GM12878 (cell line): ENCODE measurements at regions not wholly inside any gene's neighbourhood (a gene's known extent, or its start where the extent isn't known, plus 50 kb on each side); places are given as distances from the start of the nearest gene placed in this dataset.

Source experiments
- ATAC-seq: fragments of 200-7000 bp; cut with Tn5 transposase; 3 replicates; pipeline ENCODE4 v1.9.1; 2020; ENCODE audit warnings: mild to moderate bottlenecking, moderate library complexity
- BruUV-seq: library from RNA; stranded (reverse); fragments of 400-500 nt; replicated peaks from 2 replicates; lab custom pipeline; 2021; lab: Mats Ljungman, UMichigan
- CTCF ChIA-PET: fragments of 300-600 bp; sonication (Branson Sonifier 250); formaldehyde crosslinking; extraction: SDS; loops from one replicate; lab custom pipeline; 2021; ENCODE audit warnings: inconsistent platforms; lab: Yijun Ruan, JAX
- POLR2A ChIA-PET: fragments of 350-600 bp; formaldehyde crosslinking; extraction: SDS; loops from one replicate; lab custom pipeline; 2021; ENCODE audit warnings: inconsistent platforms; lab: Charles Lee
- RAD21 ChIA-PET: fragments of 300-600 bp; sonication (Branson Sonifier 250); formaldehyde crosslinking; loops from one replicate; lab custom pipeline; 2023; ENCODE audit warnings: antibody characterized with exemption; ENCODE audit not compliant: unreplicated experiment; lab: Charles Lee
- SMC1A ChIA-PET: fragments of 300-600 bp; sonication (Branson Sonifier 250); formaldehyde crosslinking; loops from one replicate; lab custom pipeline; 2023; ENCODE audit not compliant: unreplicated experiment, uncharacterized antibody; lab: Charles Lee
- DNase-seq: peaks from one replicate; pipeline ENCODE4 v3.0.0-alpha.2; 2011; ENCODE audit warnings: low read depth, low spot score
- FAIRE-seq: peaks from 3 replicates; lab custom pipeline; 2011; peaks lifted over from hg19 to GRCh38; lab: Jason Lieb, UNC
- H2AFZ ChIP-seq: 2 replicates; pipeline ENCODE4 v1.6.0; 2011; ENCODE audit warnings: low read depth, low read length, control low read depth; ENCODE audit not compliant: control insufficient read depth
- H3K27ac ChIP-seq: 2 replicates; pipeline ENCODE4 v1.5.1; 2011; ENCODE audit warnings: control low read depth; ENCODE audit not compliant: control insufficient read depth, insufficient read depth
- H3K27me3 ChIP-seq, 2 experiments: replicated peaks in 1 of 2; 2 replicates each; pipeline versions ENCODE4 v1.6.0 to v1.6.1; 2011; ENCODE audit warnings: low read length in 1 of 2; ENCODE audit not compliant: control insufficient read depth in 2 of 2, insufficient read depth in 2 of 2
- H3K36me3 ChIP-seq, 2 experiments: 2 replicates each; pipeline ENCODE4 v1.5.1; 2011; ENCODE audit warnings: low read length in 1 of 2; ENCODE audit not compliant: control insufficient read depth in 2 of 2, insufficient read depth in 2 of 2
- H3K4me1 ChIP-seq: 2 replicates; pipeline ENCODE4 v1.6.1; 2011; ENCODE audit warnings: mild to moderate bottlenecking, low read length, moderate library complexity, mixed read lengths; ENCODE audit not compliant: control insufficient read depth, insufficient read depth
- H3K4me2 ChIP-seq: 2 replicates; pipeline ENCODE4 v1.6.0; 2011; ENCODE audit warnings: control low read depth; ENCODE audit not compliant: control insufficient read depth, insufficient read depth
- H3K4me3 ChIP-seq: fragments of 200-600 bp; sonication (generic); 2 replicates; pipeline ENCODE4 v1.5.1; 2016
- H3K79me2 ChIP-seq: 2 replicates; pipeline ENCODE4 v1.6.0; 2011; ENCODE audit warnings: low read length; ENCODE audit not compliant: control insufficient read depth, insufficient read depth
- H3K9ac ChIP-seq: 2 replicates; pipeline ENCODE4 v1.8.0; 2011; ENCODE audit warnings: low read length, control low read depth, mixed read lengths; ENCODE audit not compliant: control insufficient read depth, insufficient read depth
- H3K9me3 ChIP-seq: replicated peaks from 3 replicates; pipeline ENCODE4 v1.5.1; 2011; ENCODE audit warnings: mild to moderate bottlenecking, low read length; ENCODE audit not compliant: control insufficient read depth, insufficient read depth
- H4K20me1 ChIP-seq: 2 replicates; pipeline ENCODE4 v1.6.0; 2011; ENCODE audit not compliant: control insufficient read depth, insufficient read depth
- EED ChIP-seq: sonication (generic); IDR thresholded peaks from 2 replicates; pipeline ENCODE4 v1.6.1; 2016; ENCODE audit warnings: antibody characterized with exemption, low read depth
- GATAD2B ChIP-seq: fragments of 450-650 bp; conservative IDR thresholded peaks from 2 replicates; pipeline ENCODE4 v1.6.1; 2017; ENCODE audit warnings: low read depth, mild to moderate bottlenecking, moderate library complexity
- NR2C1 ChIP-seq: fragments of 450-650 bp; IDR thresholded peaks from 2 replicates; pipeline ENCODE4 v1.6.1; 2017; ENCODE audit warnings: antibody characterized with exemption, mild to moderate bottlenecking, moderate library complexity
- PML ChIP-seq: IDR thresholded peaks from 2 replicates; pipeline ENCODE4 v1.6.1; 2012; ENCODE audit warnings: low read length, inconsistent platforms
- ZNF217 ChIP-seq: fragments of 450-650 bp; IDR thresholded peaks from 2 replicates; pipeline ENCODE4 v1.6.1; 2017; ENCODE audit warnings: antibody characterized with exemption, mild to moderate bottlenecking
- ZNF24 ChIP-seq: fragments of 450-650 bp; IDR thresholded peaks from 2 replicates; pipeline ENCODE4 v1.6.1; 2017; ENCODE audit warnings: antibody characterized with exemption, mild to moderate bottlenecking
- whole genome bisulfite sequencing: methylation state at CpG from one replicate; pipeline ENCODE4 v1.1.6; 2016; ENCODE audit warnings: low lambda C conversion rate; ENCODE audit not compliant: insufficient replicate concordance, insufficient coverage; ENCODE audit errors: missing lambda C conversion rate; 5-methylcytosine and 5-hydroxymethylcytosine counted together
- in situ Hi-C: fragments of 300-500 bp; cut with MboI; formaldehyde crosslinking; loops from 9 replicates; pipeline ENCODE4 v1.14.3; 2018; ENCODE audit warnings: mixed read lengths
- intact Hi-C: fragments of 100-400 bp; cut with micrococcal nuclease; formaldehyde crosslinking; loops from one replicate; pipeline ENCODE4 v1.14.2; 2022; ENCODE audit not compliant: unreplicated experiment
- TF ChIP-seq, protein P1 (sequence below): fragments of 450-650 bp; IDR thresholded peaks from 2 replicates; pipeline ENCODE4 v1.6.1; 2017; ENCODE audit warnings: low read depth, mild to moderate bottlenecking, moderate library complexity

DNA sequence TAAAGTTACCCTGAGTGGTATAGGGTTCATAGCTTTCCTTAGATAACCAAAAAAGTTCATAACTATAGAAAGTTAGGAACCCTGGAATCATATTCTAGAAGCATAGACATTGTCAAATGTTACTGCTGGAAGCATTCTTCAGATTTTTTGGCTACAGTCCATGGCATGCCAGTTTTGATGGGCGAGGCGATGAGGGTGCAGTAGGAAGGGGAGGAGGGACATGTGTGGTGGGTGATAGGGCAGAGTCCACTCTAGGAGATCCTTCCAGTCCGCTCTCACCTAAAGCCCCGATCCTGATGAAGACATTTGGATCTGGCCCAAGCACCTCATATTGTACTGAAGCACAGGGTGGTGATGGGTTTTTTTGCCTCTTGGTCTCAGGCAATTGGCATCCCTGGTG, 91.8 kb downstream of the HRH4 start:
- CTCF ChIA-PET: no interaction called here
- H3K4me3 ChIP-seq: no peak overlapping the region
- H3K27ac ChIP-seq: no peak overlapping the region
- BruUV-seq: no TSS peak
- no peaks in the 10 kb centered on the region for H4K20me1 ChIP-seq
- TF ChIP-seq, protein P1, sequence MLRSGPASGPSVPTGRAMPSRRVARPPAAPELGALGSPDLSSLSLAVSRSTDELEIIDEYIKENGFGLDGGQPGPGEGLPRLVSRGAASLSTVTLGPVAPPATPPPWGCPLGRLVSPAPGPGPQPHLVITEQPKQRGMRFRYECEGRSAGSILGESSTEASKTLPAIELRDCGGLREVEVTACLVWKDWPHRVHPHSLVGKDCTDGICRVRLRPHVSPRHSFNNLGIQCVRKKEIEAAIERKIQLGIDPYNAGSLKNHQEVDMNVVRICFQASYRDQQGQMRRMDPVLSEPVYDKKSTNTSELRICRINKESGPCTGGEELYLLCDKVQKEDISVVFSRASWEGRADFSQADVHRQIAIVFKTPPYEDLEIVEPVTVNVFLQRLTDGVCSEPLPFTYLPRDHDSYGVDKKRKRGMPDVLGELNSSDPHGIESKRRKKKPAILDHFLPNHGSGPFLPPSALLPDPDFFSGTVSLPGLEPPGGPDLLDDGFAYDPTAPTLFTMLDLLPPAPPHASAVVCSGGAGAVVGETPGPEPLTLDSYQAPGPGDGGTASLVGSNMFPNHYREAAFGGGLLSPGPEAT: no peak
- TF ChIP-seq NR2C1: no peak
- TF ChIP-seq EED: no peak
- no peak for TF ChIP-seq GATAD2B
- no peak for TF ChIP-seq ZNF217
- TF ChIP-seq, all 136 proteins: peak for 0
- ATAC-seq (no peak), FAIRE-seq (no peak), DNase-seq (no peak)
- 13% methylated on average over 4 of the region's 4 CpGs for WGBS
- in situ Hi-C loops: no loop called here
- Histone ChIP-seq H3K9ac (no peak overlapping the region), H2AFZ (no peak overlapping the region), H3K79me2 (no peaks in the 10 kb centered on the region), H3K9me3 (no peaks in the 10 kb centered on the region), H3K36me3 (no peaks in the 10 kb centered on the region), H3K4me1 (no peaks in the 10 kb centered on the region), H3K27me3 (no peaks in the 10 kb centered on the region; a peak in 1 of 4 replicates), H3K4me2 (no peak overlapping the region)
- ChIA-PET POLR2A (no interaction called here), RAD21 (no interaction called here), SMC1A (no interaction called here)
- intact Hi-C loops: no loop called here

DNA sequence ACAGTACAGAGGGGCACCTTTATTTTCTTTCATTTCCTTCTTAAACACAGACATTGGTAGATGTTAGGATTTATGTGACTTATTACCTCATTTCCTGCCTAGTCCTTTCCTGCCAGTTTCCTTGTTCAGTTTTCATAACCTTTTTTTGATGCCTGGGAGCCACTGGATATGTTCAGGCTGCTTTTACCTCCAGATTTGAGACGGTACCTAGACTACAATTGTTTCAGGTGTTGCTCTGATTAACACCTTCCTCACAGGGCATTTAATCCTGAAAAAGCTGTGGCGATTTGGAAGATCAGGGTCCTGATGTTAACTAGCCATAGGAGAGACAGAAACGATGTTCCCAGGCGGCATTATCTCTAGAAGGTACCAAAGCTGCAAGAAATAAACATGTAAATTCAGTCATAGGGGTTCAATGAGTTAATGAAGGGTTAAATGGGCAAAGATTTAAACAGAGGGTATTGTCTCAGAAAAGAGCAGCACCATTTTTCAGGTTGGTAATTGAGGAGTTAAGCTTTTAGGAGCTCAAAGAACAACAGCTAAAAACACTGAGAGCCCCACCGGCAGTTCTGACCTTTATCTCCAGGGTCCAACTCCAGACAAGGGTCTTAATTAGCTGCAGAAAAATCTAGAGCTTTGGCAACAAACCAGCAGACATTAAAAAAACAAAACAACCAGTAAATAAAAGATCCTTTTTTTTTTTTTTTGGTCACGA, 93.3 kb downstream of the HRH4 start:
- no TSS peak for BruUV-seq
- DNase-seq: no peak
- intact Hi-C loops: no loop called here
- Histone ChIP-seq H3K36me3 (no peaks in the 10 kb centered on the region), H3K27me3 (no peaks in the 10 kb centered on the region; a peak in 1 of 4 replicates), H3K9me3 (no peaks in the 10 kb centered on the region), H3K27ac (no peak overlapping the region), H3K9ac (no peak overlapping the region), H3K79me2 (no peaks in the 10 kb centered on the region), H3K4me1 (no peaks in the 10 kb centered on the region), H4K20me1 (no peaks in the 10 kb centered on the region), H2AFZ (no peak overlapping the region)
- ATAC-seq: no peak
- FAIRE-seq: no peak
- RAD21 ChIA-PET: no interaction called here
- POLR2A ChIA-PET: interaction anchor here (0.7 kb wide), 1 partner anchor 707 kb away, joined by 3 read pairs; no protein-coding TSS in a partner anchor
- WGBS: 20% methylated on average over 6 of the region's 6 CpGs
- SMC1A ChIA-PET: no interaction called here
- in situ Hi-C loops: no loop called here
- CTCF ChIA-PET: interaction anchor here (0.6 kb wide), 1 partner anchor 355 kb away, joined by 3 read pairs; no protein-coding TSS in a partner anchor
- TF ChIP-seq ZNF24: no peak
- TF ChIP-seq PML: no peak
- TF ChIP-seq, all 136 proteins: peak for 0
- Histone ChIP-seq H3K4me2 (no peak overlapping the region), H3K4me3 (no peak overlapping the region)
